Panc1 (cell line): ENCODE measurements at regions not wholly inside any gene's neighbourhood (a gene's known extent, or its start where the extent isn't known, plus 50 kb on each side); places are given as distances from the start of the nearest gene placed in this dataset.

Experiments used
- ATAC-seq: fragments of 200-7000 bp; cut with Tn5 transposase; 2 replicates; pipeline ENCODE4 v1.9.1; 2020; ENCODE audit warnings: mild to moderate bottlenecking, moderate library complexity
- BruUV-seq: library from RNA; stranded (reverse); fragments of 400-500 nt; replicated peaks from 2 replicates; lab custom pipeline; 2021; lab: Mats Ljungman, UMichigan
- CTCF ChIA-PET: fragments of 300-600 bp; sonication (Branson Sonifier 250); formaldehyde crosslinking; loops from one replicate; lab custom pipeline; 2022; ENCODE audit warnings: antibody characterized with exemption; lab: Charles Lee
- POLR2A ChIA-PET: fragments of 300-600 bp; sonication (Branson Sonifier 250); formaldehyde crosslinking; loops from one replicate; lab custom pipeline; 2022; ENCODE audit warnings: antibody characterized with exemption; lab: Charles Lee
- DNase-seq: peaks from one replicate; pipeline ENCODE4 v3.0.0-alpha.2; 2010; ENCODE audit warnings: low read depth, low spot score
- H3K27ac ChIP-seq: 2 replicates; pipeline ENCODE4 v1.5.1; 2011; ENCODE audit warnings: mild to moderate bottlenecking, low read length, inconsistent platforms
- H3K27me3 ChIP-seq: fragments of 200-500 bp; sonication (Bioruptor generic); 2 replicates; pipeline ENCODE4 v1.6.0; 2014; ENCODE audit warnings: low read length, inconsistent platforms; ENCODE audit not compliant: control insufficient read depth, insufficient read depth
- H3K36me3 ChIP-seq: fragments of 200-500 bp; sonication (Bioruptor generic); 2 replicates; pipeline ENCODE4 v1.5.1; 2014; ENCODE audit warnings: inconsistent platforms, mild to moderate bottlenecking, low read length, moderate library complexity; ENCODE audit not compliant: control insufficient read depth, insufficient read depth
- H3K4me1 ChIP-seq: 2 replicates; pipeline ENCODE4 v1.5.1; 2011; ENCODE audit warnings: inconsistent platforms, mild to moderate bottlenecking, low read length, moderate library complexity; ENCODE audit not compliant: control insufficient read depth, insufficient read depth
- H3K4me3 ChIP-seq, 2 experiments: 2 replicates each; pipeline ENCODE4 v1.5.1; 2011 to 2012; ENCODE audit warnings: low read depth in 2 of 2, low read length in 2 of 2, mild to moderate bottlenecking in 2 of 2, inconsistent platforms in 1 of 2, moderate library complexity in 1 of 2
- H3K9me3 ChIP-seq: fragments of 200-500 bp; sonication (Bioruptor generic); 2 replicates; pipeline ENCODE4 v1.5.1; 2014; ENCODE audit warnings: low read depth, mild to moderate bottlenecking, inconsistent platforms, low read length, moderate library complexity; ENCODE audit not compliant: control insufficient read depth, insufficient read depth
- POLR2AphosphoS5 ChIP-seq: IDR thresholded peaks from 2 replicates; pipeline ENCODE4 v1.6.1; 2012; ENCODE audit warnings: mild to moderate bottlenecking, low read depth, low read length, moderate library complexity
- SIN3A ChIP-seq: IDR thresholded peaks from 2 replicates; pipeline ENCODE4 v1.6.1; 2012; ENCODE audit warnings: low read depth, mild to moderate bottlenecking, low read length, moderate library complexity, borderline replicate concordance; ENCODE audit not compliant: insufficient read depth
- TCF7L2 ChIP-seq: IDR thresholded peaks from 2 replicates; pipeline ENCODE4 v1.6.1; 2011; ENCODE audit warnings: mild to moderate bottlenecking, low read depth, low read length, inconsistent platforms
- in situ Hi-C: cut with HindIII; loops from 2 replicates; pipeline ENCODE4 v1.10.0; 2016; ENCODE audit warnings: low sequenced_read_pairs, low pct_unique_long_range_greater_than_20kb
- intact Hi-C: fragments of 100-400 bp; cut with micrococcal nuclease; formaldehyde crosslinking; loops from one replicate; pipeline ENCODE4 v1.10.0; 2022; ENCODE audit not compliant: unreplicated experiment
- TF ChIP-seq, protein P1 (sequence below): fragments of 450-650 bp; IDR thresholded peaks from 2 replicates; pipeline ENCODE4 v1.5.1; 2017; ENCODE audit warnings: mild to moderate bottlenecking
- TF ChIP-seq, protein P2 (sequence below), 2 experiments: IDR thresholded peaks; 2 replicates each; pipeline ENCODE4 v1.6.1; 2011 to 2012; ENCODE audit warnings: low read depth in 2 of 2, control low read depth in 1 of 2, low read length in 1 of 2, mild to moderate bottlenecking in 1 of 2, moderate library complexity in 1 of 2; ENCODE audit not compliant: insufficient read depth in 1 of 2

DNA sequence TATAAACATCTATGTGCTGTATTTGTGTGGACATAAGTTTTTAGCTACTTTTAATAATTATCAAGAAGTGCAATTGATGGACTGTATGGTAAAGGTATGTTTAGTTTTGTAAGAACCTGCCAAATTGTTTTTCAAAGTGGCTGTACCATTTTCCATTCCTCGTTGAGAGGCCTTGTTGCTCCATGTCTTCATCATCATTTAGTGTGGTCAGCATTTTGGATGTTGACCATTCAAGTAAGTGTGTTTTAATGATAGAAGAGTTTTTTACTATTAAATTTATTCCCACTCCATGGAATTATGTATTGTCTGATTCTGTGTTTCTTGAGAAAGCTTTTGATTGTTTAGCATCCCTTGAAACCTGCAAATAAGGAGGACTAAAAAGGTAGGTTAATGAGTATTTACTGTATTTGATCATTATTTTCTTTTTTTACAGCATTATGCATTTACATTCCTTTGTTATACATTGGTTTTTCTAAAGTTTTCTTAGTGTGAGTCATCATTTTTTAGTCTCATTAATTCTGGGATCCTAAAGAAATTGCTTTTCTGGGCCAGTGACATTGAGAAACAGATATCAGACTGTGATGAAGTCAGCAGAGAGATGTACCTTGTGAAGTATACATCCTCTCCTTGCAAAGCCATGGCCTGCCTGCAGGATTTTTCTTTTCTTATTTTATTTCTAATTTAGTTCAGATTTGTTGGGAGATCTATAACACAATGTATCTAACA is 312.8 kb upstream of the PTCHD4 start:
- in situ Hi-C loops (no loop called here), intact Hi-C loops (no loop called here)
- BruUV-seq, result no TSS peak
- Histone ChIP-seq H3K27me3 (no peaks in the 10 kb centered on the region), H3K4me1 (no peaks in the 10 kb centered on the region), H3K27ac (no peak overlapping the region), H3K36me3 (no peaks in the 10 kb centered on the region), H3K9me3 (no peaks in the 10 kb centered on the region), H3K4me3 (no peak overlapping the region)
- ChIA-PET POLR2A (no interaction called here), CTCF (no interaction called here)
- DNase-seq, result no peak
- TF ChIP-seq, protein P1, sequence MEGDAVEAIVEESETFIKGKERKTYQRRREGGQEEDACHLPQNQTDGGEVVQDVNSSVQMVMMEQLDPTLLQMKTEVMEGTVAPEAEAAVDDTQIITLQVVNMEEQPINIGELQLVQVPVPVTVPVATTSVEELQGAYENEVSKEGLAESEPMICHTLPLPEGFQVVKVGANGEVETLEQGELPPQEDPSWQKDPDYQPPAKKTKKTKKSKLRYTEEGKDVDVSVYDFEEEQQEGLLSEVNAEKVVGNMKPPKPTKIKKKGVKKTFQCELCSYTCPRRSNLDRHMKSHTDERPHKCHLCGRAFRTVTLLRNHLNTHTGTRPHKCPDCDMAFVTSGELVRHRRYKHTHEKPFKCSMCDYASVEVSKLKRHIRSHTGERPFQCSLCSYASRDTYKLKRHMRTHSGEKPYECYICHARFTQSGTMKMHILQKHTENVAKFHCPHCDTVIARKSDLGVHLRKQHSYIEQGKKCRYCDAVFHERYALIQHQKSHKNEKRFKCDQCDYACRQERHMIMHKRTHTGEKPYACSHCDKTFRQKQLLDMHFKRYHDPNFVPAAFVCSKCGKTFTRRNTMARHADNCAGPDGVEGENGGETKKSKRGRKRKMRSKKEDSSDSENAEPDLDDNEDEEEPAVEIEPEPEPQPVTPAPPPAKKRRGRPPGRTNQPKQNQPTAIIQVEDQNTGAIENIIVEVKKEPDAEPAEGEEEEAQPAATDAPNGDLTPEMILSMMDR, result no peak
- ATAC-seq, result no peak

DNA sequence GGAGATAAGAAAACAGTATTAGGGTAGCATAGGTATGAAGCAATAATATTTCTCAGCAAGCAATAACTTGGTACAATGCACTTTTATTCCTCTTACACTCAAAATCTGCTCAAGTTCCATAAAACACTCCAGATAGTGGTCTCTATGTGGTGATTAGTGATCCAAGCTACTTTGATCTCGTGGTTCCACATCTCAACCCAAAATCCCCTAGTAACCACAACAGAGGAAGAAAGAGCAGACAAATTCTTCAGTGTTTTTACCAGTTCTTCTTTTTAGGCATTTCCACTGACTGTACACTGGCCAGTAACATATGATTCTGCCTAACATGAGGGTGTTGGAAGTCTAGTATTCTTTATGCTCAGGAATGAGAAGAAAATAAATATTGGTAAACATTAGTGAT is 309.0 kb upstream of the PTCHD4 start:
- no peaks in the 10 kb centered on the region for H3K36me3 ChIP-seq
- no peaks in the 10 kb centered on the region for H3K4me1 ChIP-seq
- no TSS peak for BruUV-seq
- intact Hi-C loops, result no loop called here
- no peak overlapping the region for H3K4me3 ChIP-seq
- ATAC-seq (no peak), DNase-seq (no peak)
- POLR2A ChIA-PET, result no interaction called here
- H3K9me3 ChIP-seq, result no peaks in the 10 kb centered on the region
- H3K27me3 ChIP-seq, result no peaks in the 10 kb centered on the region
- CTCF ChIA-PET, result no interaction called here
- no peak overlapping the region for H3K27ac ChIP-seq
- in situ Hi-C loops, result no loop called here
- TF ChIP-seq, protein P2, sequence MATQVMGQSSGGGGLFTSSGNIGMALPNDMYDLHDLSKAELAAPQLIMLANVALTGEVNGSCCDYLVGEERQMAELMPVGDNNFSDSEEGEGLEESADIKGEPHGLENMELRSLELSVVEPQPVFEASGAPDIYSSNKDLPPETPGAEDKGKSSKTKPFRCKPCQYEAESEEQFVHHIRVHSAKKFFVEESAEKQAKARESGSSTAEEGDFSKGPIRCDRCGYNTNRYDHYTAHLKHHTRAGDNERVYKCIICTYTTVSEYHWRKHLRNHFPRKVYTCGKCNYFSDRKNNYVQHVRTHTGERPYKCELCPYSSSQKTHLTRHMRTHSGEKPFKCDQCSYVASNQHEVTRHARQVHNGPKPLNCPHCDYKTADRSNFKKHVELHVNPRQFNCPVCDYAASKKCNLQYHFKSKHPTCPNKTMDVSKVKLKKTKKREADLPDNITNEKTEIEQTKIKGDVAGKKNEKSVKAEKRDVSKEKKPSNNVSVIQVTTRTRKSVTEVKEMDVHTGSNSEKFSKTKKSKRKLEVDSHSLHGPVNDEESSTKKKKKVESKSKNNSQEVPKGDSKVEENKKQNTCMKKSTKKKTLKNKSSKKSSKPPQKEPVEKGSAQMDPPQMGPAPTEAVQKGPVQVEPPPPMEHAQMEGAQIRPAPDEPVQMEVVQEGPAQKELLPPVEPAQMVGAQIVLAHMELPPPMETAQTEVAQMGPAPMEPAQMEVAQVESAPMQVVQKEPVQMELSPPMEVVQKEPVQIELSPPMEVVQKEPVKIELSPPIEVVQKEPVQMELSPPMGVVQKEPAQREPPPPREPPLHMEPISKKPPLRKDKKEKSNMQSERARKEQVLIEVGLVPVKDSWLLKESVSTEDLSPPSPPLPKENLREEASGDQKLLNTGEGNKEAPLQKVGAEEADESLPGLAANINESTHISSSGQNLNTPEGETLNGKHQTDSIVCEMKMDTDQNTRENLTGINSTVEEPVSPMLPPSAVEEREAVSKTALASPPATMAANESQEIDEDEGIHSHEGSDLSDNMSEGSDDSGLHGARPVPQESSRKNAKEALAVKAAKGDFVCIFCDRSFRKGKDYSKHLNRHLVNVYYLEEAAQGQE (IDR thresholded peaks at IDR 0.05; ENCODE audit: insufficient read depth in 1 of 2, low read depth in 2 of 2, low read length in 1 of 2), result no peak
- TF ChIP-seq SIN3A, result no peak
- no peak for TF ChIP-seq TCF7L2
- TF ChIP-seq, protein P1, result no peak
- TF ChIP-seq POLR2AphosphoS5, result no peak
